GM12878 (cell line): ENCODE measurements at regions not wholly inside any gene's neighbourhood (a gene's known extent, or its start where the extent isn't known, plus 50 kb on each side); places are given as distances from the start of the nearest gene placed in this dataset.

ENCODE experiments used
- ATAC-seq: fragments of 200-7000 bp; cut with Tn5 transposase; 3 replicates; pipeline ENCODE4 v1.9.1; 2020; ENCODE audit warnings: mild to moderate bottlenecking, moderate library complexity
- BruUV-seq: library from RNA; stranded (reverse); fragments of 400-500 nt; replicated peaks from 2 replicates; lab custom pipeline; 2021; lab: Mats Ljungman, UMichigan
- CTCF ChIA-PET: fragments of 300-600 bp; sonication (Branson Sonifier 250); formaldehyde crosslinking; extraction: SDS; loops from one replicate; lab custom pipeline; 2021; ENCODE audit warnings: inconsistent platforms; lab: Yijun Ruan, JAX
- POLR2A ChIA-PET: fragments of 350-600 bp; formaldehyde crosslinking; extraction: SDS; loops from one replicate; lab custom pipeline; 2021; ENCODE audit warnings: inconsistent platforms; lab: Charles Lee
- RAD21 ChIA-PET: fragments of 300-600 bp; sonication (Branson Sonifier 250); formaldehyde crosslinking; loops from one replicate; lab custom pipeline; 2023; ENCODE audit warnings: antibody characterized with exemption; ENCODE audit not compliant: unreplicated experiment; lab: Charles Lee
- SMC1A ChIA-PET: fragments of 300-600 bp; sonication (Branson Sonifier 250); formaldehyde crosslinking; loops from one replicate; lab custom pipeline; 2023; ENCODE audit not compliant: unreplicated experiment, uncharacterized antibody; lab: Charles Lee
- DNase-seq: peaks from one replicate; pipeline ENCODE4 v3.0.0-alpha.2; 2011; ENCODE audit warnings: low read depth, low spot score
- FAIRE-seq: peaks from 3 replicates; lab custom pipeline; 2011; peaks lifted over from hg19 to GRCh38; lab: Jason Lieb, UNC
- H2AFZ ChIP-seq: 2 replicates; pipeline ENCODE4 v1.6.0; 2011; ENCODE audit warnings: low read depth, low read length, control low read depth; ENCODE audit not compliant: control insufficient read depth
- H3K27ac ChIP-seq: 2 replicates; pipeline ENCODE4 v1.5.1; 2011; ENCODE audit warnings: control low read depth; ENCODE audit not compliant: control insufficient read depth, insufficient read depth
- H3K27me3 ChIP-seq, 2 experiments: replicated peaks in 1 of 2; 2 replicates each; pipeline versions ENCODE4 v1.6.0 to v1.6.1; 2011; ENCODE audit warnings: low read length in 1 of 2; ENCODE audit not compliant: control insufficient read depth in 2 of 2, insufficient read depth in 2 of 2
- H3K36me3 ChIP-seq, 2 experiments: 2 replicates each; pipeline ENCODE4 v1.5.1; 2011; ENCODE audit warnings: low read length in 1 of 2; ENCODE audit not compliant: control insufficient read depth in 2 of 2, insufficient read depth in 2 of 2
- H3K4me1 ChIP-seq: 2 replicates; pipeline ENCODE4 v1.6.1; 2011; ENCODE audit warnings: mild to moderate bottlenecking, low read length, moderate library complexity, mixed read lengths; ENCODE audit not compliant: control insufficient read depth, insufficient read depth
- H3K4me2 ChIP-seq: 2 replicates; pipeline ENCODE4 v1.6.0; 2011; ENCODE audit warnings: control low read depth; ENCODE audit not compliant: control insufficient read depth, insufficient read depth
- H3K4me3 ChIP-seq: fragments of 200-600 bp; sonication (generic); 2 replicates; pipeline ENCODE4 v1.5.1; 2016
- H3K79me2 ChIP-seq: 2 replicates; pipeline ENCODE4 v1.6.0; 2011; ENCODE audit warnings: low read length; ENCODE audit not compliant: control insufficient read depth, insufficient read depth
- H3K9ac ChIP-seq: 2 replicates; pipeline ENCODE4 v1.8.0; 2011; ENCODE audit warnings: low read length, control low read depth, mixed read lengths; ENCODE audit not compliant: control insufficient read depth, insufficient read depth
- H3K9me3 ChIP-seq: replicated peaks from 3 replicates; pipeline ENCODE4 v1.5.1; 2011; ENCODE audit warnings: mild to moderate bottlenecking, low read length; ENCODE audit not compliant: control insufficient read depth, insufficient read depth
- H4K20me1 ChIP-seq: 2 replicates; pipeline ENCODE4 v1.6.0; 2011; ENCODE audit not compliant: control insufficient read depth, insufficient read depth
- BHLHE40 ChIP-seq, 2 experiments: fragments of 450-650 bp in 1 of 2; IDR thresholded peaks; 2 replicates each; pipeline ENCODE4 v1.6.1; 2011 to 2017; ENCODE audit warnings: low read depth in 2 of 2, borderline replicate concordance in 1 of 2, improper control_type of control experiment in 1 of 2, low read length in 1 of 2, mild to moderate bottlenecking in 1 of 2
- CREB1 ChIP-seq: IDR thresholded peaks from 2 replicates; pipeline ENCODE4 v1.6.1; 2012; ENCODE audit warnings: low read depth, mild to moderate bottlenecking, inconsistent platforms
- IRF5 ChIP-seq: fragments of 450-650 bp; IDR thresholded peaks from 2 replicates; pipeline ENCODE4 v1.6.1; 2017; ENCODE audit warnings: borderline replicate concordance
- NFXL1 ChIP-seq: fragments of 450-650 bp; IDR thresholded peaks from 2 replicates; pipeline ENCODE4 v1.6.1; 2017; ENCODE audit warnings: antibody characterized with exemption, mild to moderate bottlenecking, borderline replicate concordance
- WGBS: methylation state at CpG from one replicate; pipeline ENCODE4 v1.1.6; 2016; ENCODE audit warnings: low lambda C conversion rate; ENCODE audit not compliant: insufficient replicate concordance, insufficient coverage; ENCODE audit errors: missing lambda C conversion rate; 5-methylcytosine and 5-hydroxymethylcytosine counted together
- in situ Hi-C: fragments of 300-500 bp; cut with MboI; formaldehyde crosslinking; loops from 9 replicates; pipeline ENCODE4 v1.14.3; 2018; ENCODE audit warnings: mixed read lengths
- intact Hi-C: fragments of 100-400 bp; cut with micrococcal nuclease; formaldehyde crosslinking; loops from one replicate; pipeline ENCODE4 v1.14.2; 2022; ENCODE audit not compliant: unreplicated experiment

- no peaks in the 10 kb centered on the region; the same call in 2 of the 3 replicates for H3K9me3 ChIP-seq
- in situ Hi-C loops (no loop called here), intact Hi-C loops (no loop called here)
- no peaks in the 10 kb centered on the region for H3K4me1 ChIP-seq
- H3K9ac ChIP-seq, result no peak overlapping the region
- BruUV-seq, result no TSS peak
- no peak overlapping the region for H3K27ac ChIP-seq
- DNase-seq (no peak), FAIRE-seq (no peak), ATAC-seq (no peak)
- ChIA-PET POLR2A (interaction anchor here (0.5 kb wide), 1 partner anchor 165 kb away, joined by 4 read pairs; no protein-coding TSS in a partner anchor), SMC1A (no interaction called here), CTCF (no interaction called here), RAD21 (no interaction called here)
- H3K79me2 ChIP-seq, result no peaks in the 10 kb centered on the region
- WGBS, result 0% methylated on average over 5 of the region's 5 CpGs
- TF ChIP-seq NFXL1, result no peak
- no peak for TF ChIP-seq BHLHE40 (IDR thresholded peaks at IDR 0.05; ENCODE audit: borderline replicate concordance in 1 of 2, low read depth in 2 of 2, low read length in 1 of 2)
- no peaks in the 10 kb centered on the region for H4K20me1 ChIP-seq
- no peak overlapping the region for H3K4me3 ChIP-seq
- H3K36me3 ChIP-seq, result no peaks in the 10 kb centered on the region
- H3K4me2 ChIP-seq, result no peak overlapping the region
- H3K27me3 ChIP-seq, result no peaks in the 10 kb centered on the region; a peak in 2 of 4 replicates
- no peak overlapping the region for H2AFZ ChIP-seq
These were observed 147.2 kb upstream of the PTPN1 start for GRCh38 chr20:50363027-50363426.

GRCh38 chr20:50363479-50363878 is 146.7 kb upstream of the PTPN1 start:
- no TSS peak for BruUV-seq
- WGBS, result 29% methylated on average over 5 of the region's 5 CpGs
- no peak overlapping the region for H3K9ac ChIP-seq
- no peak for ATAC-seq
- H3K4me3 ChIP-seq, result no peak overlapping the region
- no peak overlapping the region for H2AFZ ChIP-seq
- H3K4me1 ChIP-seq, result no peaks in the 10 kb centered on the region
- POLR2A ChIA-PET, result interaction anchor here (0.5 kb wide), 1 partner anchor 165 kb away, joined by 4 read pairs; no protein-coding TSS in a partner anchor
- H3K79me2 ChIP-seq, result no peaks in the 10 kb centered on the region
- no peak overlapping the region for H3K27ac ChIP-seq
- TF ChIP-seq IRF5 (no peak), CREB1 (no peak)
- TF ChIP-seq, all 136 proteins: peak for 0
- ChIA-PET SMC1A (no interaction called here), RAD21 (no interaction called here), CTCF (no interaction called here)
- Histone ChIP-seq H3K4me2 (no peak overlapping the region), H3K27me3 (no peaks in the 10 kb centered on the region; a peak in 2 of 4 replicates), H3K9me3 (no peaks in the 10 kb centered on the region; the same call in 2 of the 3 replicates), H4K20me1 (no peaks in the 10 kb centered on the region), H3K36me3 (no peaks in the 10 kb centered on the region)
- intact Hi-C loops (no loop called here), in situ Hi-C loops (no loop called here)
- DNase-seq, result no peak
- FAIRE-seq, result no peak
